ENCODE measurements at regions not wholly inside any gene's neighbourhood (a gene's known extent, or its start where the extent isn't known, plus 50 kb on each side); places are given as distances from the start of the nearest gene placed in this dataset.

DNA sequence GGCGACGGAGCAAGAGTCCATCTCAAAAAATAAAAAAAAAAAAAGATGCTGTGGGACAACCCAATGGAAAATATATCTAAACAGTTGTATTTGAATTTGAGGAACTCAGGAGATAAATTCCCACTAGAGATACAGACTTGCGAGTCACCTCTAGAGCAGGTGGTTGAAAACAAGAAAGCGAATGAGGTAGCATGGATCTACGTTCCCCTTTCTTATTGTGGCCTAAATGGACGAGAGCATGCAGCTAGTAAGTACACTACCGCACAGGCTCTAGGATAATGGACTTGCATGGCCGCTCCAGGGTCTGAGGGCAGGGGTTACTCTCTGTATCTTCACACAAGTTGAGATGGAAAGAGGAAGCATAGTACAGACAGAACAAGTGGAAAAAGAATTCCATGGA is 63.5 kb upstream of the TGFBR2 start:
- DNase-seq: no peak
- Histone ChIP-seq H3K4me3 (ENCODE audit: low read depth, low read length) (no peak overlapping the region), H3K27me3 (no peaks in the 10 kb centered on the region), H3K36me3 (no peaks in the 10 kb centered on the region), H3K9me3 (no peaks in the 10 kb centered on the region), H3K4me1 (no peaks in the 10 kb centered on the region)
- TF ChIP-seq, protein P1, sequence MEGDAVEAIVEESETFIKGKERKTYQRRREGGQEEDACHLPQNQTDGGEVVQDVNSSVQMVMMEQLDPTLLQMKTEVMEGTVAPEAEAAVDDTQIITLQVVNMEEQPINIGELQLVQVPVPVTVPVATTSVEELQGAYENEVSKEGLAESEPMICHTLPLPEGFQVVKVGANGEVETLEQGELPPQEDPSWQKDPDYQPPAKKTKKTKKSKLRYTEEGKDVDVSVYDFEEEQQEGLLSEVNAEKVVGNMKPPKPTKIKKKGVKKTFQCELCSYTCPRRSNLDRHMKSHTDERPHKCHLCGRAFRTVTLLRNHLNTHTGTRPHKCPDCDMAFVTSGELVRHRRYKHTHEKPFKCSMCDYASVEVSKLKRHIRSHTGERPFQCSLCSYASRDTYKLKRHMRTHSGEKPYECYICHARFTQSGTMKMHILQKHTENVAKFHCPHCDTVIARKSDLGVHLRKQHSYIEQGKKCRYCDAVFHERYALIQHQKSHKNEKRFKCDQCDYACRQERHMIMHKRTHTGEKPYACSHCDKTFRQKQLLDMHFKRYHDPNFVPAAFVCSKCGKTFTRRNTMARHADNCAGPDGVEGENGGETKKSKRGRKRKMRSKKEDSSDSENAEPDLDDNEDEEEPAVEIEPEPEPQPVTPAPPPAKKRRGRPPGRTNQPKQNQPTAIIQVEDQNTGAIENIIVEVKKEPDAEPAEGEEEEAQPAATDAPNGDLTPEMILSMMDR (IDR thresholded peaks at IDR 0.05; ENCODE audit: low read depth, low read length): no peak

DNA sequence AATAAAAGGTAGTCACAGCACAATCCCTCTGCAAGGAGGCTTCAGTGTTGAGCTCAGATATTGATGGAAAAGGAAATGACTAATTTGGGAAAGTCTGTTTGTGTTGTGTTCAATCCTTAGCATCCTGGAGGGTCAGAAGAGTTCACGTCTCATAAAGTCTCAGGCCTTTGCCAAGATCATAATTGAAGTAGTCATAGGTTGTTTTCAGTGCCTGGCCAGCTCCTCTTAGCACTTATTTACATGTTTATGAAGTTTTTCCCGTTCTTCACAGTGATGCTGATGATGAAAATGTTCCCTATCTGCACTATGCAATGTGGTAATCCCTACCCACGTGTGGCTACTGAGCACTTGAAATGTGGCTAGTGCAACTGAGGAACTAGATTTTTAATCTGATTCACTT is 61.6 kb upstream of the TGFBR2 start:
- no peak for DNase-seq
- Histone ChIP-seq H3K4me3 (ENCODE audit: low read depth, low read length) (no peak overlapping the region), H3K9me3 (no peaks in the 10 kb centered on the region), H3K27me3 (no peaks in the 10 kb centered on the region), H3K36me3 (no peaks in the 10 kb centered on the region), H3K4me1 (no peaks in the 10 kb centered on the region)
- TF ChIP-seq, protein P1 (IDR thresholded peaks at IDR 0.05; ENCODE audit: low read depth, low read length): no peak

DNA sequence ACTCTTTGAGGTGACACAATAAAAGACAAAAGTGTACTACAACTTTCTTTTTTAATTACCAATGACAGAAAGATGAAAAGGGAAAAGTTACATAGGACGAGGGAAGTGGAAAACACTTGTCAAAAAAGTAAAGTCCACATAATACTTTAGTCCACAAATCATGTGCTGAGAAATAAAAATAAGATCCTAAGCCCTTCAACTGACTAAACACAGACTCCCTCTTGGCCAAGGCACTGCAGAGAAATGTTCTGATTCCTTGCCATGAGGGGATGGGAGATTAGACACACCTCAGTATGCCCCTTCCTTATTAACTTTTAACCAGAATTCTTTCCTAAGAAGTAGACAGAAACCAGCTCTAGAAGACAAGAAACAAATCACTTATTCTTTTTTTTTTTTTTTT is 59.5 kb upstream of the TGFBR2 start:
- H3K4me3 ChIP-seq (ENCODE audit: low read depth, low read length): no peak overlapping the region
- H3K36me3 ChIP-seq: no peaks in the 10 kb centered on the region
- H3K27me3 ChIP-seq: no peaks in the 10 kb centered on the region
- no peaks in the 10 kb centered on the region for H3K9me3 ChIP-seq
- TF ChIP-seq, protein P1 (IDR thresholded peaks at IDR 0.05; ENCODE audit: low read depth, low read length): no peak
- H3K4me1 ChIP-seq: no peaks in the 10 kb centered on the region
- no peak for DNase-seq

DNA sequence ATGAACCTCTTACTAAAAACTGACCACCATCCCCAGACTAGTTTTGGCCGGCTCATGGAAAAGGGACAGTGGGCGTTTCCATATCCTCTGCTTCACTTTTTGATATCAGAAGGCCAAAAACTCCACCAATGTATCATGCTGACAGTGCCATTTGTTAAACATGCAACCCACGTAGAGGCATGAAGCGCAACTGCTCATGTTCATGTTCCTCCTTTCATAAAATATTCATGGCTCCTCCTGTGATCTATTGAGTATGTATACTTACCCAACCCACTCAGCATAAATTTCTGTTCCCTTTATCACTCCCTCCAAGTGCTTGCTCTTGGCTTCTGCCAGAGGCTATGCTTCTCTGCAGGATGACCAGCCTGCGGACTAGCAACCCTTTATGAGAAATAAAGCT is 58.7 kb upstream of the TGFBR2 start:
- no peak overlapping the region for H3K4me3 ChIP-seq (ENCODE audit: low read depth, low read length)
- H3K27me3 ChIP-seq: no peaks in the 10 kb centered on the region
- H3K9me3 ChIP-seq: no peaks in the 10 kb centered on the region
- no peaks in the 10 kb centered on the region for H3K4me1 ChIP-seq
- no peak for DNase-seq
- TF ChIP-seq, protein P1 (IDR thresholded peaks at IDR 0.05; ENCODE audit: low read depth, low read length): no peak
- no peaks in the 10 kb centered on the region for H3K36me3 ChIP-seq

DNA sequence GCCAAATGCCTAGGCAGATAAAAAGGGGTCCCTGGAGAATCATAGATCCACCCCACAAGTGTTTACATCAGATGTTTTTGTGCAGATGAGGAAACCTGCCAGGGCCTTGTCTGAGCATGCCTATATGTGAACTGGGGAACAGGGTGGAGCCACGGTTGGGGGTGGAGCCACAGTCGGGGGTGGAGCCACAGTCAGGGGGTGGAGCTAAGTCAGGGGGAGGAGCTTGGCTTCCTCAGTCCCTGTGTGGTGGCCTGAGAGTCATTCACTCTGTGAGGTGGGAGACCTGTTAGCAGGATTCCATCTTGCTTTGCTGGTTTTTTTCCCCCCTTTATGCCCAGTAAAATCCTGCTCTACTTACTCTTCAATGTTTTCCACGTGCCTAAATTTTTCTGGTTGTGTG is 57.8 kb upstream of the TGFBR2 start:
- Histone ChIP-seq H3K4me3 (ENCODE audit: low read depth, low read length) (no peak overlapping the region), H3K9me3 (no peaks in the 10 kb centered on the region), H3K4me1 (no peaks in the 10 kb centered on the region), H3K27me3 (no peaks in the 10 kb centered on the region), H3K36me3 (no peaks in the 10 kb centered on the region)
- TF ChIP-seq, protein P1 (IDR thresholded peaks at IDR 0.05; ENCODE audit: low read depth, low read length): no peak
- peak; percentile 51 for DNase-seq

DNA sequence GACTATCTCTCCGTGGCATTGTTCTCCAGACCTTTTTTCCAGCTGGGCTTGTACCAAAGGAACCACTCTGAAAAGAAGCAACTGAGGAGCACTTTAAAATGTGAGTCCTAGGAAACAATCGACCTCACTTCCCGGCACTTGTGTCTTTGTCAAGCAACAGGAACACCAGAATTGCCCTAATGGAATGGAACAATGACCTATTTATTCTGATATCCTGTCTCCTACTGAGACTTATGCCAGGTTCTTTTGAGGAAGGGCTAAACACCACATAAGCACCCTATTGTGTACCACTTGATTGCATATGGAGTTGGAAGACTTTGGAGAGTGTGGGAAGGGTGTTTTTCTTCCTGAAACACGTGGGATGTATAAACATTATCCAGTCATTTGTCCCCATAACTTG is 56.8 kb upstream of the TGFBR2 start:
- TF ChIP-seq, protein P1 (IDR thresholded peaks at IDR 0.05; ENCODE audit: low read depth, low read length): no peak
- Histone ChIP-seq H3K4me1 (no peaks in the 10 kb centered on the region), H3K4me3 (ENCODE audit: low read depth, low read length) (no peak overlapping the region), H3K27me3 (no peaks in the 10 kb centered on the region), H3K9me3 (no peaks in the 10 kb centered on the region), H3K36me3 (no peaks in the 10 kb centered on the region)
- no peak for DNase-seq
